CD4-positive, alpha-beta T cell (primary cell): ENCODE measurements at regions not wholly inside any gene's neighbourhood (a gene's known extent, or its start where the extent isn't known, plus 50 kb on each side); places are given as distances from the start of the nearest gene placed in this dataset.

Source experiments
- ATAC-seq: fragments of 200-7000 bp; cut with Tn5 transposase; one replicate; pipeline ENCODE4 v1.10.0; 2022; ENCODE audit warnings: mild to moderate bottlenecking; ENCODE audit not compliant: poor library complexity
- CTCF ChIA-PET: fragments of 350-600 bp; sonication (Branson Sonifier 250); formaldehyde crosslinking; loops from one replicate; lab custom pipeline; 2021; ENCODE audit warnings: antibody characterized with exemption, inconsistent platforms; lab: Charles Lee
- POLR2A ChIA-PET: fragments of 350-600 bp; sonication (Branson Sonifier 250); formaldehyde crosslinking; loops from one replicate; lab custom pipeline; 2021; ENCODE audit warnings: antibody characterized with exemption, inconsistent platforms; lab: Charles Lee
- DNase-seq, 14 experiments: peaks; one replicate each; pipeline ENCODE4 v3.0.0-alpha.2; 2013 to 2020; ENCODE audit warnings: mixed read lengths in 2 of 14
- H3K27ac ChIP-seq, 2 donors: one replicate each; pipeline versions ENCODE4 v1.5.1 to v1.7.0; 2013; ENCODE audit warnings: low read length in 2 of 2, low read depth in 1 of 2, mild to moderate bottlenecking in 1 of 2
- H3K27me3 ChIP-seq, 2 experiments: 1 replicate in 1 of 2; 2 replicates in 1 of 2; pipeline versions ENCODE4 v1.6.1 to v1.7.0; 2013; ENCODE audit warnings: low read length in 2 of 2, control low read depth in 1 of 2, mild to moderate bottlenecking in 1 of 2, moderate library complexity in 1 of 2; ENCODE audit not compliant: insufficient read depth in 2 of 2, control insufficient read depth in 1 of 2
- H3K36me3 ChIP-seq: one replicate; pipeline ENCODE4 v1.6.1; 2013; ENCODE audit warnings: low read length, control low read depth; ENCODE audit not compliant: insufficient read depth
- H3K4me1 ChIP-seq: one replicate; pipeline ENCODE4 v1.6.1; 2013; ENCODE audit warnings: low read length, control low read depth; ENCODE audit not compliant: insufficient read depth
- H3K4me3 ChIP-seq: one replicate; pipeline ENCODE4 v1.5.1; 2013; ENCODE audit warnings: mild to moderate bottlenecking, low read length, moderate library complexity
- H3K9me3 ChIP-seq, 2 experiments: 1 replicate in 1 of 2; 2 replicates in 1 of 2; pipeline versions ENCODE4 v1.6.1 to v1.7.0; 2013; ENCODE audit warnings: low read length in 2 of 2, mild to moderate bottlenecking in 2 of 2, control low read depth in 1 of 2, moderate library complexity in 1 of 2; ENCODE audit not compliant: control insufficient read depth in 1 of 2, insufficient read depth in 1 of 2
- H3K27ac Mint-ChIP-seq: one replicate; pipeline ENCODE4 v1.8.0; 2020; ENCODE audit warnings: mixed read lengths
- H3K27me3 Mint-ChIP-seq: one replicate; pipeline ENCODE4 v1.8.0; 2021; ENCODE audit warnings: mixed read lengths
- H3K36me3 Mint-ChIP-seq: one replicate; pipeline ENCODE4 v1.8.0; 2021; ENCODE audit warnings: low read depth, mixed read lengths
- H3K4me1 Mint-ChIP-seq: one replicate; pipeline ENCODE4 v1.8.0; 2021; ENCODE audit warnings: low read depth, mixed read lengths
- H3K4me3 Mint-ChIP-seq: one replicate; pipeline ENCODE4 v1.8.0; 2020; ENCODE audit warnings: mild to moderate bottlenecking, mixed read lengths
- H3K9me3 Mint-ChIP-seq: one replicate; pipeline ENCODE4 v1.8.0; 2020; ENCODE audit warnings: mixed read lengths
- CTCF ChIP-seq: fragments of 200-600 bp; IDR thresholded peaks from one replicate; pipeline ENCODE4 v1.8.0; 2022; ENCODE audit warnings: antibody characterized with exemption, mild to moderate bottlenecking
- intact Hi-C, 2 experiments: fragments of 100-400 bp; cut with DNase I in 1 of 2; cut with micrococcal nuclease in 1 of 2; formaldehyde crosslinking; loops; one replicate each; pipeline versions ENCODE4 v1.15.1 to v1.9.0; 2023 to 2025; cut with DNase I, micrococcal nuclease

GRCh38 chr2:181157326-181157725, 176.9 kb downstream of the UBE2E3 start:
- Mint-ChIP-seq H3K9me3 (peaks cover 2% of the 10 kb centered on the region), H3K27me3 (no peaks in the 10 kb centered on the region), H3K27ac (no peak overlapping the region), H3K36me3 (peaks cover 28% of the 10 kb centered on the region), H3K4me3 (no peak overlapping the region), H3K4me1 (peaks cover 23% of the 10 kb centered on the region)
- H3K4me1 ChIP-seq: no peaks in the 10 kb centered on the region
- H3K9me3 ChIP-seq: peaks cover 4 to 17% of the 10 kb centered on the region in 2 experiments
- TF ChIP-seq CTCF: no peak
- H3K36me3 ChIP-seq: no peaks in the 10 kb centered on the region
- CTCF ChIA-PET: no interaction called here
- H3K4me3 ChIP-seq: no peak overlapping the region
- no peaks in the 10 kb centered on the region for H3K27me3 ChIP-seq
- POLR2A ChIA-PET: no interaction called here
- no peak overlapping the region for H3K27ac ChIP-seq
- no peak for ATAC-seq
- DNase-seq: no peak
- intact Hi-C loops: no loop called here

- DNase-seq: no peak
- intact Hi-C loops: no loop called here
- Histone ChIP-seq H3K4me3 (no peak overlapping the region), H3K27ac (no peak overlapping the region), H3K4me1 (peaks cover 5% of the 10 kb centered on the region), H3K36me3 (no peaks in the 10 kb centered on the region), H3K27me3 (no peaks in the 10 kb centered on the region), H3K9me3 (peaks cover 4 to 17% of the 10 kb centered on the region in 2 experiments)
- ChIA-PET POLR2A (no interaction called here), CTCF (no interaction called here)
- ATAC-seq: no peak
- H3K36me3 Mint-ChIP-seq: peaks cover 27% of the 10 kb centered on the region
- H3K9me3 Mint-ChIP-seq: peaks cover 2% of the 10 kb centered on the region
- H3K4me3 Mint-ChIP-seq: no peak overlapping the region
- TF ChIP-seq CTCF: no peak
- H3K27me3 Mint-ChIP-seq: no peaks in the 10 kb centered on the region
- no peak overlapping the region for H3K27ac Mint-ChIP-seq
- peaks cover 17% of the 10 kb centered on the region for H3K4me1 Mint-ChIP-seq
These were observed 178.0 kb downstream of the UBE2E3 start for GRCh38 chr2:181158427-181158826.

DNA sequence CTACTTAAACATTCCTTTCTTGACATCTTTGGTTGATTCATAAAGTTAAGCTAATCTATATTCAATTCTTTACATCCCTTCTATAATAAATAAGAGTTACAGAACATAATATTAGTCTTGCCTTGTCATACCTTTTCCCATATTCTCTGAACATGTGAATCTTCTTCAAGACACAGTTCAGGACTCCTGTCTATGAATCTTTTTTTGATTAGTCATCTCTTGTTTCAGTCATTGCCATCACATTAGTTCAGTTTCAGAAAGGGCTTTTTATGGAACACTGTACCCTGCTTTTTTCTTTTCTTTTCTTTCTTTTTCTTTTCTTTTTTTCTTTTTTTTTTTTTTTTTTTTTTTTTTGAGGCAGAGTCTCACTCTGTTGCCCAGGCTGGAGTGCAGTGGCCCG, 181.2 kb downstream of the UBE2E3 start:
- Mint-ChIP-seq H3K27ac (no peak overlapping the region), H3K27me3 (no peaks in the 10 kb centered on the region), H3K4me1 (peaks cover 39% of the 10 kb centered on the region), H3K36me3 (peaks cover 28% of the 10 kb centered on the region), H3K4me3 (no peak overlapping the region), H3K9me3 (peaks cover 5% of the 10 kb centered on the region)
- DNase-seq (no peak), ATAC-seq (no peak)
- Histone ChIP-seq H3K9me3 (peaks cover 6% of the 10 kb centered on the region in 2 experiments), H3K4me1 (peaks cover 16% of the 10 kb centered on the region), H3K27me3 (no peaks in the 10 kb centered on the region), H3K27ac (no peak overlapping the region), H3K36me3 (no peaks in the 10 kb centered on the region), H3K4me3 (no peak overlapping the region)
- no peak for TF ChIP-seq CTCF
- CTCF ChIA-PET: interaction anchor here (0.7 kb wide), 1 partner anchor 37 kb away, joined by 3 read pairs; no protein-coding TSS in a partner anchor
- intact Hi-C loops: loop anchor here in 1 of 2 experiments (10.0 kb wide), 1 partner anchor 57 kb away; no protein-coding TSS in a partner anchor
- POLR2A ChIA-PET: no interaction called here
